ENCODE measurements at regions not wholly inside any gene's neighbourhood (a gene's known extent, or its start where the extent isn't known, plus 50 kb on each side); places are given as distances from the start of the nearest gene placed in this dataset.
"Not testable (repeated sequence)": the region's sequence is repeated elsewhere in the genome, so short reads cannot be mapped to it uniquely, and the experiment has no call there.

DNA sequence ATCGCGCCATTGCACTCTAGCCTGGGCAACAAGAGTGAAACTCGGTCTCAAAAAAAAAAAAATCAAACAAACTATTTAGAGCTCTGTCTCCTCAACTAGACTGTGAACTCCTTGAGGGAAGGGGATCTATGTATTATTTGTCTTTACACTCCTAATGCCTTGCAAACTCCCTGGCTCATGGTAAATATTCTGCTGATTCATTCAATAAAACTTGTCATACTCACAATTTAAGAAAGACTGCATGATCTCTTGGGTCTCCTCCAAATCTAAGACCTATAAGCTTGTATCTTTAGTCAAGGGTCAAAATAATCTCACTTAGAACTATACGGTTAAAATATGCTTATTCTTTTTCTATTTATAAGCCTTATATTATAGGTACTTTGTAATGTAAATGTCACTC is 90.3 kb upstream of the NR5A2 start:
- no peak for DNase-seq (ENCODE audit: low read depth, low spot score)
- H3K4me3 ChIP-seq (ENCODE audit: low read depth, low read length): no peak overlapping the region
- POLR2A ChIA-PET: no interaction called here
- TF ChIP-seq CTCF (IDR thresholded peaks at IDR 0.05; ENCODE audit: insufficient read depth, low read length, missing control alignments): no peak
- CTCF ChIA-PET: no interaction called here

GRCh38 chr1:199937661-199938060 is 89.8 kb upstream of the NR5A2 start:
- ChIA-PET POLR2A (no interaction called here), CTCF (no interaction called here)

DNA sequence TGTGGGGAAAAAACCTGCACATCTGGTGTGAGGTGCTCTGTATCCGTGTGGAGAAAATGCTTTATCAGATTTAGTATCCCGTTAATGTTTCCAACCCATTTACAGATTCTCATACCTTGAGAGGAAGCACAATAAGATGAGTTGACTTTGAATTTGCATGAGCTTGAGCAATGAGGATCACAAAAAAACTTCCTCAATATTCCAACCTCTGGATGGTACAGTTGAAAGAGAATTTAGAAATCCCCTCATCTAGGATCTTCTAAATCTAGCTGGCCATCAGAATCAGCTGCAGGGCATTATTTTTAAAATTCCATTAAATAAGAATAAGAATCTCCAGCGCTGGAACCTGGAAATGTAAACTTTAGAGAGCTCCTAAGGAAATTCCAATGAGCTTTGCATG is 82.5 kb upstream of the NR5A2 start:
- H3K4me3 ChIP-seq (ENCODE audit: low read depth, low read length): no peak overlapping the region
- CTCF ChIA-PET: interaction anchor here (0.7 kb wide), 1 partner anchor 11 kb away, joined by 3 read pairs; no protein-coding TSS in a partner anchor
- TF ChIP-seq CTCF (IDR thresholded peaks at IDR 0.05; ENCODE audit: insufficient read depth, low read length, missing control alignments): no peak
- DNase-seq (ENCODE audit: low read depth, low spot score): no peak
- POLR2A ChIA-PET: no interaction called here

More at GRCh38 chr1:199937661-199938060, 89.8 kb upstream of the NR5A2 start:
- H3K4me3 ChIP-seq (ENCODE audit: low read depth, low read length): no peak overlapping the region
- no peak for TF ChIP-seq CTCF (IDR thresholded peaks at IDR 0.05; ENCODE audit: insufficient read depth, low read length, missing control alignments)
- DNase-seq (ENCODE audit: low read depth, low spot score): no peak

GRCh38 chr1:199945591-199945990 is 81.9 kb upstream of the NR5A2 start:
- no peak for DNase-seq (ENCODE audit: low read depth, low spot score)
- ChIA-PET POLR2A (no interaction called here), CTCF (interaction anchor here (0.7 kb wide), 1 partner anchor 10 kb away, joined by 3 read pairs; no protein-coding TSS in a partner anchor)
- no peak overlapping the region for H3K4me3 ChIP-seq (ENCODE audit: low read depth, low read length)
- no peak for TF ChIP-seq CTCF (IDR thresholded peaks at IDR 0.05; ENCODE audit: insufficient read depth, low read length, missing control alignments)

DNA sequence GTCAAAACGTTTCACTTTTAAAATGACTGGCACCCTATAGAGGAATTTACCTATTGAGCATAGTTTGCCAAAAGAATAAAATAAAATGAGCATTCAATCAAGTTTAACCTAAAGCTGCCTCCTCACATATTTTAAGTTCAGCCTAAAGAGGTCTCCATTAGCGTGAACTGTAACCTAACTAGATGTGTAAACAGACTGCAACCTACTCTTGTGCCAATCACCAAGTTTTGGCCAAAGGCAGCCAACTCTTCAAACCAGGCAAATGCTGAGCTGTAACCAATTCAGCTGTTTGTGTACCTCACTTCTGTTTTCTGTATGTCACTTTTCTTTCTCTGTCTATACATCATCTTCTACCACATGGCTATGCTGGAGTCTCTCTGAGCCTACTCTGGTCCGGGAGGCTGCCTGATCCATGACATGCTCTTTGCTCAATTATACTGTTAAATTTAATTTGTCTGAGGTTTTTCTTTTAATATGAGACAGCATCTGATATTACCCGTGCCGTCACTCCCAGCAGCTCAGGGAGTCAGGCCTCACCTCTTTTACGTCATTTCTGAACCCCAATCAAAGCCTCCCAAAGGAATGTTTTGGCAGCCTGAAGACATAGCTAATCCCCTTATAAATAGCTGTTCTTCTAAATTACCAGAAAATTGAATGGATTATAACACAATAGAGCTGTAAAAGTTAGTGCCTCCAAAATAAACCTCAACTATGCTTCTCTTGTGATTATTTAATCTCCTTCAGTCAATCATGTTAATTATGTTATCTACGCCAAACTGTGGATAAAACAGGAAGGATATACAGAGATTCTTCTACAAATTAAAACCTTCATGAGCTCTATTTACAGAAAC is 81.0 kb upstream of the NR5A2 start:
- no peak for TF ChIP-seq CTCF (IDR thresholded peaks at IDR 0.05; ENCODE audit: insufficient read depth, low read length, missing control alignments)

GRCh38 chr1:199948587-199949280 is 78.8 kb upstream of the NR5A2 start:
- H3K4me3 ChIP-seq (ENCODE audit: low read depth, low read length): no peak overlapping the region
- no peak for TF ChIP-seq CTCF (IDR thresholded peaks at IDR 0.05; ENCODE audit: insufficient read depth, low read length, missing control alignments)
- ChIA-PET CTCF (no interaction called here), POLR2A (no interaction called here)
- no peak for DNase-seq (ENCODE audit: low read depth, low spot score)

More for the DNA sequence above, 81.0 kb upstream of the NR5A2 start:
- DNase-seq (ENCODE audit: low read depth, low spot score): no peak
- POLR2A ChIA-PET: no interaction called here
- no peak overlapping the region for H3K4me3 ChIP-seq (ENCODE audit: low read depth, low read length)
- CTCF ChIA-PET: interaction anchor here (1.5 kb wide), 1 partner anchor 563 kb away, joined by 3 read pairs; no protein-coding TSS in a partner anchor

DNA sequence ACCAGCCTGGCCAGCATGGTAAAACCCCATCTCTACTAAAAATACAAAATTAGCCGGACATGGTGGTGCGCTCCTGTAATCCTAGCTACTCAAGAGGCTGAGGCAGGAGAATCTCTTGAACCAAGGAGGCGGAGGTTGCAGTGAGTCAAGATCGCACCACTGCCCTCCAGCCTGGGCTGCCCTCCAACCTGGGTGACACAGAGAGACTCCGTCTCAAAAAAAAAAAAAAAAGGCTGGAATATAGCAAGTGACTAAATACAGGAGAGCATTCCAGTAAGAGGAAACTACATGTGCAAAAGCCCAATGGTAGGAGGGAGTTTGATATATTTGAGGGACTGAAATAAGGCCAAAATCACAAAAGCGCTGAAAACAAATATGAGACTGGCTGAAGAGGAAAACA is 76.5 kb upstream of the NR5A2 start:
- CTCF ChIA-PET; H3K4me3 ChIP-seq (ENCODE audit: low read depth, low read length); DNase-seq (ENCODE audit: low read depth, low spot score); POLR2A ChIA-PET: not testable (repeated sequence)

Data from AG04449 (cell line).